CD14-positive monocyte (primary cell): ENCODE measurements at regions not wholly inside any gene's neighbourhood (a gene's known extent, or its start where the extent isn't known, plus 50 kb on each side); places are given as distances from the start of the nearest gene placed in this dataset.

ENCODE experiments used
- DNase-seq, 3 donors: peaks; one replicate each; pipeline ENCODE4 v3.0.0-alpha.2; 2011 to 2022
- H2AFZ ChIP-seq: 2 replicates; pipeline ENCODE4 v1.6.0; 2012; ENCODE audit warnings: mild to moderate bottlenecking, low read depth, low read length, inconsistent platforms; ENCODE audit not compliant: insufficient read depth, poor library complexity, severe bottlenecking
- H3K27ac ChIP-seq, 2 donors: 1 replicate in 1 of 2; 2 replicates in 1 of 2; pipeline ENCODE4 v1.5.1; 2012 to 2013; ENCODE audit warnings: low read length in 2 of 2, control low read depth in 1 of 2, inconsistent platforms in 1 of 2, low read depth in 1 of 2, mild to moderate bottlenecking in 1 of 2
- H3K27me3 ChIP-seq, 2 donors: one replicate each; pipeline versions ENCODE4 v1.6.0 to v1.6.1; 2011 to 2013; ENCODE audit warnings: low read length in 2 of 2; ENCODE audit not compliant: control insufficient read depth in 2 of 2, insufficient read depth in 2 of 2
- H3K36me3 ChIP-seq, 2 donors: replicated peaks in 1 of 2; 1 replicate in 1 of 2; 2 replicates in 1 of 2; pipeline versions ENCODE4 v1.5.1 to v1.6.1; 2012 to 2013; ENCODE audit warnings: low read length in 2 of 2, control low read depth in 1 of 2, inconsistent platforms in 1 of 2, mild to moderate bottlenecking in 1 of 2; ENCODE audit not compliant: insufficient read depth in 2 of 2, control insufficient read depth in 1 of 2
- H3K4me1 ChIP-seq, 2 donors: 1 replicate in 1 of 2; 2 replicates in 1 of 2; pipeline versions ENCODE4 v1.5.1 to v1.6.1; 2012 to 2013; ENCODE audit warnings: low read length in 2 of 2, control low read depth in 1 of 2, inconsistent platforms in 1 of 2, mild to moderate bottlenecking in 1 of 2, moderate library complexity in 1 of 2; ENCODE audit not compliant: insufficient read depth in 2 of 2, control insufficient read depth in 1 of 2
- H3K4me2 ChIP-seq: replicated peaks from 2 replicates; pipeline ENCODE3; 2012; ENCODE audit warnings: low read length, moderate library complexity, mild to moderate bottlenecking; ENCODE audit not compliant: poor library complexity, severe bottlenecking; ENCODE audit errors: extremely low read depth
- H3K4me3 ChIP-seq, 3 experiments: fragments of 200-600 bp in 1 of 3; sonication (generic) in 1 of 3; replicated peaks in 1 of 3; 1 replicate in 2 of 3; 2 replicates in 1 of 3; pipeline ENCODE4 v1.5.1; 2011 to 2013; ENCODE audit warnings: low read length in 3 of 3, mild to moderate bottlenecking in 3 of 3, control low read depth in 2 of 3, low read depth in 2 of 3, inconsistent platforms in 1 of 3, moderate library complexity in 1 of 3
- H3K79me2 ChIP-seq: 2 replicates; pipeline ENCODE4 v1.6.0; 2012; ENCODE audit warnings: mild to moderate bottlenecking, control low read depth, inconsistent platforms, low read length, moderate library complexity; ENCODE audit not compliant: insufficient read depth
- H3K9ac ChIP-seq: 2 replicates; pipeline ENCODE4 v1.6.0; 2017; ENCODE audit warnings: low read length, mild to moderate bottlenecking; ENCODE audit not compliant: insufficient read depth, poor library complexity, severe bottlenecking
- H3K9me3 ChIP-seq, 2 donors: replicated peaks in 1 of 2; 1 replicate in 1 of 2; 2 replicates in 1 of 2; pipeline versions ENCODE4 v1.5.1 to v1.6.1; 2012 to 2013; ENCODE audit warnings: low read length in 2 of 2, control low read depth in 1 of 2; ENCODE audit not compliant: control insufficient read depth in 1 of 2, insufficient read depth in 1 of 2
- H4K20me1 ChIP-seq: 2 replicates; pipeline ENCODE4 v1.6.0; 2012; ENCODE audit warnings: mild to moderate bottlenecking, low read length, control low read depth, moderate library complexity; ENCODE audit not compliant: insufficient read depth
- H3K27ac Mint-ChIP-seq, 7 donors: one replicate each; pipeline ENCODE4 v1.8.0; 2020; ENCODE audit warnings: mild to moderate bottlenecking in 7 of 7, mixed read lengths in 7 of 7, moderate library complexity in 6 of 7, inconsistent platforms in 2 of 7
- H3K27me3 Mint-ChIP-seq, 3 donors: one replicate each; pipeline ENCODE4 v1.8.0; 2021 to 2022; ENCODE audit warnings: low read depth in 3 of 3, mild to moderate bottlenecking in 3 of 3, mixed read lengths in 3 of 3, moderate library complexity in 3 of 3, inconsistent platforms in 1 of 3
- H3K36me3 Mint-ChIP-seq, 2 donors: one replicate each; pipeline ENCODE4 v1.8.0; 2020; ENCODE audit warnings: mixed read lengths in 2 of 2, inconsistent platforms in 1 of 2, mild to moderate bottlenecking in 1 of 2
- H3K4me1 Mint-ChIP-seq: one replicate; pipeline ENCODE4 v1.8.0; 2020; ENCODE audit warnings: mild to moderate bottlenecking, mixed read lengths
- H3K4me3 Mint-ChIP-seq, 2 donors: one replicate each; pipeline ENCODE4 v1.8.0; 2020; ENCODE audit warnings: mild to moderate bottlenecking in 2 of 2, mixed read lengths in 2 of 2, moderate library complexity in 1 of 2
- H3K9me3 Mint-ChIP-seq, 7 donors: one replicate each; pipeline ENCODE4 v1.8.0; 2020 to 2022; ENCODE audit warnings: mixed read lengths in 7 of 7, mild to moderate bottlenecking in 6 of 7, moderate library complexity in 6 of 7, inconsistent platforms in 2 of 7
- WGBS: methylation state at CpG from one replicate; pipeline ENCODE4 v1.1.5; 2013; ENCODE audit warnings: missing lambda C conversion rate; ENCODE audit not compliant: insufficient coverage; 5-methylcytosine and 5-hydroxymethylcytosine counted together
- intact Hi-C, 2 donors: fragments of 100-400 bp; cut with micrococcal nuclease; formaldehyde crosslinking; loops; one replicate each; pipeline versions ENCODE4 v1.15.0 to v1.15.1; 2023
- TF ChIP-seq, protein P1 (sequence below): fragments of 200-600 bp; IDR thresholded peaks from one replicate; pipeline ENCODE4 v1.8.0; 2022; ENCODE audit warnings: antibody characterized with exemption, mild to moderate bottlenecking

DNA sequence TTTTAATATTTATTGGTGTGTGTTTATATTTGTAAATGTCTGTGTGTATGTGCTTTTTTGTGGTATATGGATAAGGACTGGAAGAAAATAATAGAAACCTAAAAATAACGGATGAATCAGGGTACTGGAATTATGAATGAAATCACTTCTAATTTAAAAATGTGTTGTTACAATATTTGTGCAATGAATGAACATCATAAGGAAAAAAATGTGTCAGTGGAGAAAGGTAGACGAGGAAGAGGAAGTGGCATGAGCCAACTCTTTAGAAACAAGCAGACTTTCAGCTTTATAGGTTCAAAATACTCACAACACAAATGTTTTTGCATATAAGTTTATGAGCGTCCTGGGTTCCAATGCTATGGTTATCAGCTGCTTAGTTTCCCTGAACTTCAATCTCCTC, 59.4 kb downstream of the SOX2 start:
- intact Hi-C loops: no loop called here
- Mint-ChIP-seq H3K4me3 (no peak overlapping the region), H3K9me3 (peaks cover 0 to 2% (median 0%) of the 10 kb centered on the region in 7 donors), H3K4me1 (no peaks in the 10 kb centered on the region), H3K36me3 (no peaks in the 10 kb centered on the region), H3K27ac (no peak overlapping the region), H3K27me3 (peaks cover 0 to 2% (median 2%) of the 10 kb centered on the region in 3 donors)
- no peak for DNase-seq
- no peak overlapping the region for H3K4me2 ChIP-seq
- H3K79me2 ChIP-seq: no peaks in the 10 kb centered on the region
- H3K36me3 ChIP-seq: no peaks in the 10 kb centered on the region
- no peaks in the 10 kb centered on the region for H3K9me3 ChIP-seq
- no peaks in the 10 kb centered on the region for H4K20me1 ChIP-seq
- no peaks in the 10 kb centered on the region for H3K27me3 ChIP-seq
- no peak overlapping the region for H3K27ac ChIP-seq
- H2AFZ ChIP-seq: no peak overlapping the region
- WGBS: 100% methylated on average over 1 of the region's 3 CpGs
- no peak overlapping the region for H3K4me3 ChIP-seq
- no peak overlapping the region for H3K9ac ChIP-seq
- no peaks in the 10 kb centered on the region for H3K4me1 ChIP-seq
- TF ChIP-seq, protein P1, sequence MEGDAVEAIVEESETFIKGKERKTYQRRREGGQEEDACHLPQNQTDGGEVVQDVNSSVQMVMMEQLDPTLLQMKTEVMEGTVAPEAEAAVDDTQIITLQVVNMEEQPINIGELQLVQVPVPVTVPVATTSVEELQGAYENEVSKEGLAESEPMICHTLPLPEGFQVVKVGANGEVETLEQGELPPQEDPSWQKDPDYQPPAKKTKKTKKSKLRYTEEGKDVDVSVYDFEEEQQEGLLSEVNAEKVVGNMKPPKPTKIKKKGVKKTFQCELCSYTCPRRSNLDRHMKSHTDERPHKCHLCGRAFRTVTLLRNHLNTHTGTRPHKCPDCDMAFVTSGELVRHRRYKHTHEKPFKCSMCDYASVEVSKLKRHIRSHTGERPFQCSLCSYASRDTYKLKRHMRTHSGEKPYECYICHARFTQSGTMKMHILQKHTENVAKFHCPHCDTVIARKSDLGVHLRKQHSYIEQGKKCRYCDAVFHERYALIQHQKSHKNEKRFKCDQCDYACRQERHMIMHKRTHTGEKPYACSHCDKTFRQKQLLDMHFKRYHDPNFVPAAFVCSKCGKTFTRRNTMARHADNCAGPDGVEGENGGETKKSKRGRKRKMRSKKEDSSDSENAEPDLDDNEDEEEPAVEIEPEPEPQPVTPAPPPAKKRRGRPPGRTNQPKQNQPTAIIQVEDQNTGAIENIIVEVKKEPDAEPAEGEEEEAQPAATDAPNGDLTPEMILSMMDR: no peak

DNA sequence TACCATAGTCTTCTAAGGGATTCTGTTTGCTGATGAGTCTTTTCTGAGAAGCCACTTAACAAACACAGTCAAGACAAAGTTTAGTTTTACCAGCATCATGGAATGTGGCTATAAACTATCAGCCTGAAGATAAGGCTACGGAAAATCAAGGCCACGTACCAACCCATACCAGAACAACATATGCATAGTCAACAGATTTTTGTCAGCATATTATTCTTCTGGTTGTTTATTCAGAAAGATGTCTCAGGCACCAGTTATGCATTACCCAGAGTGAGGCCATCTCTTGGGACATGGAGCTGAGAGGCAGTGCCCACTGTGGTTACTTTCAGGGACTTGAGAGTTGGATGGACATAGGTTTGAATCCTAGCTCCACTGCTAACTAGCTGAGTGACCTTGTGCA, 60.4 kb downstream of the SOX2 start:
- no peaks in the 10 kb centered on the region for H4K20me1 ChIP-seq
- H3K4me1 ChIP-seq: no peaks in the 10 kb centered on the region
- no peaks in the 10 kb centered on the region for H3K27me3 ChIP-seq
- Mint-ChIP-seq H3K36me3 (no peaks in the 10 kb centered on the region), H3K27me3 (peaks cover 0 to 2% (median 2%) of the 10 kb centered on the region in 3 donors), H3K4me3 (no peak overlapping the region), H3K9me3 (peaks cover 0 to 2% (median 0%) of the 10 kb centered on the region in 7 donors), H3K4me1 (no peaks in the 10 kb centered on the region), H3K27ac (no peak overlapping the region)
- WGBS: no CpG with 5 or more reads among the region's 2 CpGs
- H2AFZ ChIP-seq: no peak overlapping the region
- H3K9me3 ChIP-seq: no peaks in the 10 kb centered on the region
- no peaks in the 10 kb centered on the region for H3K36me3 ChIP-seq
- no peak overlapping the region for H3K4me2 ChIP-seq
- DNase-seq: no peak
- TF ChIP-seq, protein P1: no peak
- no peaks in the 10 kb centered on the region for H3K79me2 ChIP-seq
- H3K9ac ChIP-seq: no peak overlapping the region
- intact Hi-C loops: no loop called here
- H3K4me3 ChIP-seq: no peak overlapping the region
- no peak overlapping the region for H3K27ac ChIP-seq
